ENCODE measurements at regions not wholly inside any gene's neighbourhood (a gene's known extent, or its start where the extent isn't known, plus 50 kb on each side); places are given as distances from the start of the nearest gene placed in this dataset.
"Not testable (repeated sequence)": the region's sequence is repeated elsewhere in the genome, so short reads cannot be mapped to it uniquely, and the experiment has no call there.

GRCh38 chr1:65020774-65021173 lies 54.4 kb upstream of the JAK1 start:
- no peak for DNase-seq (ENCODE audit: low read depth)

- DNase-seq (ENCODE audit: low read depth) = no peak
Measured at GRCh38 chr1:65021795-65022194, 55.4 kb upstream of the JAK1 start.

GRCh38 chr1:65022216-65022615 lies 55.9 kb upstream of the JAK1 start:
- no peak for DNase-seq (ENCODE audit: low read depth)

GRCh38 chr1:65025794-65026193 lies 59.4 kb upstream of the JAK1 start:
- no peak for DNase-seq (ENCODE audit: low read depth)

GRCh38 chr1:65026235-65026634 lies 59.9 kb upstream of the JAK1 start:
- DNase-seq (ENCODE audit: low read depth) = no peak

GRCh38 chr1:65027666-65028358 lies 61.5 kb upstream of the JAK1 start:
- no peak for DNase-seq (ENCODE audit: low read depth)

GRCh38 chr1:65029434-65029833 lies 63.1 kb upstream of the JAK1 start:
- not testable (repeated sequence) for DNase-seq (ENCODE audit: low read depth)

GRCh38 chr1:65034879-65035278 lies 68.5 kb upstream of the JAK1 start:
- DNase-seq (ENCODE audit: low read depth) = not testable (repeated sequence)

- peak; percentile 11 for DNase-seq (ENCODE audit: low read depth)
Measured at GRCh38 chr1:65036570-65037051, 70.3 kb upstream of the JAK1 start.

- no peak for DNase-seq (ENCODE audit: low read depth)
Measured at GRCh38 chr1:65039066-65039465, 72.7 kb upstream of the JAK1 start.

GRCh38 chr1:65039508-65039907 lies 73.2 kb upstream of the JAK1 start:
- no peak for DNase-seq (ENCODE audit: low read depth)

GRCh38 chr1:65042467-65042866 lies 76.1 kb upstream of the JAK1 start:
- DNase-seq (ENCODE audit: low read depth) = no peak

GRCh38 chr1:65044411-65044810 lies 78.1 kb upstream of the JAK1 start:
- DNase-seq (ENCODE audit: low read depth) = no peak

- DNase-seq (ENCODE audit: low read depth) = no peak
Measured at GRCh38 chr1:65045022-65045817, 78.9 kb upstream of the JAK1 start.

GRCh38 chr1:65048335-65048734 lies 82.0 kb upstream of the JAK1 start:
- no peak for DNase-seq (ENCODE audit: low read depth)

- DNase-seq (ENCODE audit: low read depth) = no peak
Measured at GRCh38 chr1:65049941-65050713, 83.8 kb upstream of the JAK1 start.

GRCh38 chr1:65050735-65051134 lies 84.4 kb upstream of the JAK1 start:
- no peak for DNase-seq (ENCODE audit: low read depth)

GRCh38 chr1:65054481-65054880 lies 88.1 kb upstream of the JAK1 start:
- DNase-seq (ENCODE audit: low read depth) = no peak

- DNase-seq (ENCODE audit: low read depth) = no peak
Measured at GRCh38 chr1:65055747-65056146, 89.4 kb upstream of the JAK1 start.

- no peak for DNase-seq (ENCODE audit: low read depth)
Measured at GRCh38 chr1:65056234-65056633, 89.9 kb upstream of the JAK1 start.

- no peak for DNase-seq (ENCODE audit: low read depth)
Measured at GRCh38 chr1:65056866-65057265, 90.5 kb upstream of the JAK1 start.

- no peak for DNase-seq (ENCODE audit: low read depth)
Measured at GRCh38 chr1:65059930-65060538, 88.0 kb upstream of the AK4 start.

Measured in GM04503 (cell line).